Transverse colon (tissue), 4 donors: ENCODE measurements at regions not wholly inside any gene's neighbourhood (a gene's known extent, or its start where the extent isn't known, plus 50 kb on each side); places are given as distances from the start of the nearest gene placed in this dataset.

Experiments
- DNase-seq: peaks from one replicate; pipeline ENCODE4 v3.0.0-alpha.2; 2019
- H3K27ac ChIP-seq, 4 donors: fragments of 200-600 bp; sonication (generic); 2 replicates each; pipeline ENCODE4 v1.5.1; 2016 to 2018; ENCODE audit warnings: inconsistent platforms in 4 of 4
- H3K27me3 ChIP-seq: fragments of 200-600 bp; sonication (generic); 2 replicates; pipeline ENCODE4 v1.5.1; 2017; ENCODE audit warnings: inconsistent platforms
- H3K36me3 ChIP-seq, 4 donors: fragments of 200-600 bp; sonication (generic); 2 replicates each; pipeline ENCODE4 v1.5.1; 2017 to 2019; ENCODE audit warnings: inconsistent platforms in 4 of 4
- H3K4me1 ChIP-seq, 4 donors: fragments of 200-600 bp; sonication (generic); 2 replicates each; pipeline ENCODE4 v1.5.1; 2017 to 2020; ENCODE audit warnings: inconsistent platforms in 4 of 4
- H3K4me3 ChIP-seq, 4 donors: fragments of 200-600 bp; sonication (generic); 1 replicate in 1 of 4; 2 replicates in 3 of 4; pipeline versions ENCODE4 v1.5.1 to v1.6.1; 2017 to 2019; ENCODE audit warnings: inconsistent platforms in 4 of 4
- H3K9me3 ChIP-seq, 2 donors: fragments of 200-600 bp; sonication (generic); 2 replicates each; pipeline ENCODE4 v1.5.1; 2017 to 2019; ENCODE audit warnings: inconsistent platforms in 2 of 2
- EP300 ChIP-seq: sonication (generic); formaldehyde crosslinking; IDR thresholded peaks from one replicate; pipeline ENCODE4 v1.6.1; 2017; ENCODE audit warnings: antibody characterized with exemption, low read depth
- POLR2A ChIP-seq: fragments of 450-650 bp; IDR thresholded peaks from one replicate; pipeline ENCODE4 v1.6.1; 2016; ENCODE audit warnings: antibody characterized with exemption, mild to moderate bottlenecking, moderate library complexity
- POLR2AphosphoS5 ChIP-seq, 3 donors: sonication (generic); formaldehyde crosslinking; IDR thresholded peaks; one replicate each; pipeline ENCODE4 v1.6.1; 2016; ENCODE audit warnings: antibody characterized with exemption in 3 of 3
- WGBS, 2 donors: methylation state at CpG; one replicate each; pipeline ENCODE4 v1.1.5; 2018; ENCODE audit warnings: low coverage in 1 of 2; 5-methylcytosine and 5-hydroxymethylcytosine counted together
- in situ Hi-C, 4 donors: fragments of 200-750 bp; cut with MboI; loops; one replicate each; pipeline versions ENCODE4 v1.15.0 to v1.15.1; 2017; ENCODE audit warnings: low sequenced_read_pairs in 3 of 4, low pct_ligation_motif_present in 1 of 4, low pct_unique_long_range_greater_than_20kb in 1 of 4
- intact Hi-C: fragments of 100-400 bp; cut with DNase I; formaldehyde crosslinking; loops from one replicate; pipeline ENCODE4 v1.15.1; 2023; ENCODE audit warnings: low total_unique reads
- TF ChIP-seq, protein P1 (sequence below), 5 experiments: fragments of 200-600 bp in 3 of 5; fragments of 450-650 bp in 2 of 5; sonication (generic) in 3 of 5; IDR thresholded peaks; 1 replicate in 2 of 5; 2 replicates in 3 of 5; pipeline ENCODE4 v1.5.1; 2016 to 2017; ENCODE audit warnings: antibody characterized with exemption in 5 of 5, inconsistent platforms in 3 of 5, mild to moderate bottlenecking in 2 of 5, moderate library complexity in 1 of 5

- in situ Hi-C loops (no loop called here), intact Hi-C loops (no loop called here)
- no peaks in the 10 kb centered on the region for H3K27me3 ChIP-seq
- H3K4me1 ChIP-seq: no peaks in the 10 kb centered on the region
- WGBS, 2 donors: 69 to 90% methylated on average over 2 to 6 of the region's 6 CpGs
- no peak for DNase-seq
- no peak overlapping the region for H3K4me3 ChIP-seq
- no peaks in the 10 kb centered on the region for H3K9me3 ChIP-seq
- H3K27ac ChIP-seq: no peak overlapping the region
- H3K36me3 ChIP-seq: no peaks in the 10 kb centered on the region
- TF ChIP-seq POLR2A (no peak), EP300 (no peak), POLR2AphosphoS5 (IDR thresholded peaks at IDR 0.05) (no peak)
- TF ChIP-seq, protein P1, sequence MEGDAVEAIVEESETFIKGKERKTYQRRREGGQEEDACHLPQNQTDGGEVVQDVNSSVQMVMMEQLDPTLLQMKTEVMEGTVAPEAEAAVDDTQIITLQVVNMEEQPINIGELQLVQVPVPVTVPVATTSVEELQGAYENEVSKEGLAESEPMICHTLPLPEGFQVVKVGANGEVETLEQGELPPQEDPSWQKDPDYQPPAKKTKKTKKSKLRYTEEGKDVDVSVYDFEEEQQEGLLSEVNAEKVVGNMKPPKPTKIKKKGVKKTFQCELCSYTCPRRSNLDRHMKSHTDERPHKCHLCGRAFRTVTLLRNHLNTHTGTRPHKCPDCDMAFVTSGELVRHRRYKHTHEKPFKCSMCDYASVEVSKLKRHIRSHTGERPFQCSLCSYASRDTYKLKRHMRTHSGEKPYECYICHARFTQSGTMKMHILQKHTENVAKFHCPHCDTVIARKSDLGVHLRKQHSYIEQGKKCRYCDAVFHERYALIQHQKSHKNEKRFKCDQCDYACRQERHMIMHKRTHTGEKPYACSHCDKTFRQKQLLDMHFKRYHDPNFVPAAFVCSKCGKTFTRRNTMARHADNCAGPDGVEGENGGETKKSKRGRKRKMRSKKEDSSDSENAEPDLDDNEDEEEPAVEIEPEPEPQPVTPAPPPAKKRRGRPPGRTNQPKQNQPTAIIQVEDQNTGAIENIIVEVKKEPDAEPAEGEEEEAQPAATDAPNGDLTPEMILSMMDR (IDR thresholded peaks at IDR 0.05): no peak
Measured at GRCh38 chr11:133733631-133734030, 111.7 kb downstream of the SPATA19 start.

- 81% methylated on average over 8 to 10 of the region's 10 CpGs for WGBS, 2 donors
- in situ Hi-C loops (no loop called here), intact Hi-C loops (no loop called here)
- Histone ChIP-seq H3K9me3 (no peaks in the 10 kb centered on the region), H3K27me3 (no peaks in the 10 kb centered on the region), H3K27ac (no peak overlapping the region), H3K4me1 (no peaks in the 10 kb centered on the region), H3K4me3 (no peak overlapping the region), H3K36me3 (no peaks in the 10 kb centered on the region)
- no peak for DNase-seq
- TF ChIP-seq POLR2A (no peak), POLR2AphosphoS5 (IDR thresholded peaks at IDR 0.05) (no peak), EP300 (no peak)
- TF ChIP-seq, protein P1 (IDR thresholded peaks at IDR 0.05): no peak
Measured at GRCh38 chr11:133732109-133732674, 113.1 kb downstream of the SPATA19 start.

DNA sequence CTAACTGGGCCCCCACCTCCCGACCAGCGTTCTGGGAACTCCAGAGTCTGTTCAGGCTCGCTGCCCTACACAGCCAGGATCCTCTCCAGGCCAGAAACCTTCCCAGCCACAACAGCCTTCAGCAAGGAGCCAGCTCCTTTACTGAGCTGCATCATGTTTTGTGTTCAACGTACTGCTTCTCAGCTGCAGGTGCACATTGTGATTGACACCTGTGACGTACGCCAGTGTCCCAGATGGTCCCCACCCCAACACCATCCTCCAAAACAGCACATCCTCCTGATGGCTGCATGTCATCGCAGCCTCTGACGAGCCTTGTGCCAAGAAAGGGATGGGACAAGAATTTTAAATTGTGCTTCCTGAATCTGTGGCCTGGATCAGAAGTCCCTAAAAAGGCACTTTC, 117.5 kb downstream of the SPATA19 start:
- Histone ChIP-seq H3K36me3 (no peaks in the 10 kb centered on the region), H3K27me3 (no peaks in the 10 kb centered on the region), H3K4me1 (no peaks in the 10 kb centered on the region), H3K4me3 (no peak overlapping the region), H3K9me3 (no peaks in the 10 kb centered on the region), H3K27ac (no peak overlapping the region)
- intact Hi-C loops (no loop called here), in situ Hi-C loops (no loop called here)
- 85% methylated on average over 8 of the region's 8 CpGs; no CpG with 5 or more reads in 1 of the 2 donors for WGBS, 2 donors
- TF ChIP-seq POLR2AphosphoS5 (IDR thresholded peaks at IDR 0.05) (no peak), POLR2A (no peak), EP300 (no peak)
- TF ChIP-seq, protein P1 (IDR thresholded peaks at IDR 0.05): no peak
- DNase-seq: no peak

DNA sequence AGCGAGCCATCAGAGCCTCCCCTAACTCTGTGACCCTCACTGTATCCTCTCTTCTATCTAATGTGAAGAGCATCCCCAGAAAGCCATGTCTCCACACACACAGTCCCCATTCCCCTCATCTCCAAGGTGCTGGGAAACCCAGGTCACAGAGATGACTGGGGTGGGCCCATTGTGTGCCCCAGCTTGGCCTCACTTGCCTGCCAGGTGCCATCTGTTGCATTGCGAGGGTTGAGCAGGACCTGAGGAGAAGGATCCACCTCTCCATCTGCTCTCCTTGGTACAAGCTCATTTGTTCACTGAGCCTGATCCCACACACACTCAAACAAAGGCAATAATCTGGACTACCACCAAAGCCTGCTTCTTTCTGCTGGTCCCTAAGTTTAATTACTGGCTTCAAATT, 118.8 kb downstream of the SPATA19 start:
- no peak overlapping the region for H3K27ac ChIP-seq
- H3K4me1 ChIP-seq: no peaks in the 10 kb centered on the region
- TF ChIP-seq EP300 (no peak), POLR2AphosphoS5 (IDR thresholded peaks at IDR 0.05) (no peak), POLR2A (no peak)
- TF ChIP-seq, protein P1 (IDR thresholded peaks at IDR 0.05): no peak
- H3K9me3 ChIP-seq: no peaks in the 10 kb centered on the region
- no peaks in the 10 kb centered on the region for H3K27me3 ChIP-seq
- DNase-seq: no peak
- intact Hi-C loops: no loop called here
- no peak overlapping the region for H3K4me3 ChIP-seq
- in situ Hi-C loops: no loop called here
- no peaks in the 10 kb centered on the region for H3K36me3 ChIP-seq
- 62% methylated on average over 2 of the region's 2 CpGs; no CpG with 5 or more reads in 1 of the 2 donors for WGBS, 2 donors
